B cell (primary cell): ENCODE measurements at regions not wholly inside any gene's neighbourhood (a gene's known extent, or its start where the extent isn't known, plus 50 kb on each side); places are given as distances from the start of the nearest gene placed in this dataset.

ENCODE experiments used
- ATAC-seq: fragments of 200-7000 bp; cut with Tn5 transposase; one replicate; pipeline ENCODE4 v1.10.0; 2021; ENCODE audit warnings: low read depth, mild to moderate bottlenecking, moderate number of reproducible peaks, moderate library complexity
- CTCF ChIA-PET: fragments of 350-600 bp; sonication (Branson Sonifier 250); formaldehyde crosslinking; loops from one replicate; lab custom pipeline; 2021; ENCODE audit warnings: antibody characterized with exemption, inconsistent platforms; lab: Charles Lee
- POLR2A ChIA-PET: fragments of 350-600 bp; sonication (Branson Sonifier 250); formaldehyde crosslinking; loops from one replicate; lab custom pipeline; 2021; ENCODE audit warnings: antibody characterized with exemption; lab: Charles Lee
- DNase-seq: peaks from one replicate; pipeline ENCODE4 v3.0.0; 2013
- H2AFZ ChIP-seq: 2 replicates; pipeline ENCODE4 v1.6.1; 2012; ENCODE audit warnings: mild to moderate bottlenecking, low read depth, low read length; ENCODE audit not compliant: insufficient read depth, poor library complexity, severe bottlenecking
- H3K27ac ChIP-seq, 2 donors: 1 replicate in 1 of 2; 2 replicates in 1 of 2; pipeline ENCODE4 v1.5.1; 2012 to 2013; ENCODE audit warnings: low read length in 2 of 2, mild to moderate bottlenecking in 2 of 2, moderate library complexity in 1 of 2
- H3K27me3 ChIP-seq, 4 experiments: fragments of 200-600 bp in 1 of 4; sonication (generic) in 1 of 4; replicated peaks in 1 of 4; 1 replicate in 2 of 4; 2 replicates in 2 of 4; pipeline versions ENCODE4 v1.6.1 to v1.7.0; 2013 to 2016; ENCODE audit warnings: low read length in 3 of 4, mild to moderate bottlenecking in 2 of 4, mixed read lengths in 1 of 4, moderate library complexity in 1 of 4; ENCODE audit not compliant: insufficient read depth in 4 of 4, control insufficient read depth in 3 of 4; ENCODE audit errors: control extremely low read depth in 1 of 4
- H3K36me3 ChIP-seq, 2 experiments: replicated peaks in 1 of 2; 1 replicate in 1 of 2; 2 replicates in 1 of 2; pipeline versions ENCODE4 v1.6.1 to v1.7.1; 2013; ENCODE audit warnings: low read length in 1 of 2; ENCODE audit not compliant: insufficient read depth in 2 of 2, control insufficient read depth in 1 of 2; ENCODE audit errors: control extremely low read depth in 1 of 2, extremely low read depth in 1 of 2
- H3K4me1 ChIP-seq, 2 donors: fragments of 200-600 bp in 1 of 2; sonication (generic) in 1 of 2; 1 replicate in 1 of 2; 2 replicates in 1 of 2; pipeline versions ENCODE4 v1.5.1 to v1.6.1; 2013 to 2017; ENCODE audit warnings: low read length in 2 of 2; ENCODE audit not compliant: control insufficient read depth in 2 of 2, insufficient read depth in 2 of 2
- H3K4me2 ChIP-seq: replicated peaks from 2 replicates; pipeline ENCODE3; 2012; ENCODE audit warnings: mild to moderate bottlenecking, low read depth, low read length; ENCODE audit not compliant: poor library complexity, severe bottlenecking
- H3K4me3 ChIP-seq, 5 experiments: fragments of 200-600 bp in 1 of 5; sonication (generic) in 1 of 5; 1 replicate in 3 of 5; 2 replicates in 2 of 5; pipeline versions ENCODE4 v1.5.1 to v1.7.0; 2011 to 2016; ENCODE audit warnings: low read length in 4 of 5, mild to moderate bottlenecking in 4 of 5, low read depth in 2 of 5, control low read depth in 1 of 5, moderate library complexity in 1 of 5; ENCODE audit not compliant: insufficient read depth in 1 of 5; ENCODE audit errors: control extremely low read depth in 1 of 5, extremely low read depth in 1 of 5
- H3K79me2 ChIP-seq: fragments of 200-600 bp; sonication (generic); one replicate; pipeline ENCODE4 v1.6.0; 2016; ENCODE audit warnings: low read length; ENCODE audit not compliant: control insufficient read depth, insufficient read depth
- H3K9ac ChIP-seq: fragments of 200-600 bp; sonication (generic); 2 replicates; pipeline ENCODE4 v1.6.1; 2017; ENCODE audit warnings: mild to moderate bottlenecking, low read length, moderate library complexity
- H3K9me3 ChIP-seq, 3 donors: one replicate each; pipeline versions ENCODE4 v1.6.1 to v1.7.1; 2013; ENCODE audit warnings: low read length in 2 of 3; ENCODE audit not compliant: control insufficient read depth in 2 of 3, insufficient read depth in 1 of 3; ENCODE audit errors: control extremely low read depth in 1 of 3
- H4K20me1 ChIP-seq: 2 replicates; pipeline ENCODE4 v1.6.0; 2012; ENCODE audit warnings: mild to moderate bottlenecking, low read length; ENCODE audit not compliant: insufficient read depth, control insufficient read depth, poor library complexity, severe bottlenecking
- H3K27ac Mint-ChIP-seq: one replicate; pipeline ENCODE4 v1.8.0; 2021; ENCODE audit warnings: mixed read lengths
- H3K27me3 Mint-ChIP-seq: one replicate; pipeline ENCODE4 v1.8.0; 2021; ENCODE audit warnings: mixed read lengths
- H3K4me1 Mint-ChIP-seq: one replicate; pipeline ENCODE4 v1.8.0; 2021; ENCODE audit warnings: mixed read lengths
- H3K4me3 Mint-ChIP-seq: one replicate; pipeline ENCODE4 v1.8.0; 2021; ENCODE audit warnings: mixed read lengths
- H3K9me3 Mint-ChIP-seq: one replicate; pipeline ENCODE4 v1.8.0; 2022; ENCODE audit warnings: mixed read lengths; ENCODE audit not compliant: insufficient read depth
- EZH2 ChIP-seq: IDR thresholded peaks from 2 replicates; pipeline ENCODE4 v1.6.1; 2012; ENCODE audit warnings: borderline replicate concordance, low read depth, mild to moderate bottlenecking, moderate library complexity, low read length; ENCODE audit not compliant: insufficient read depth, poor library complexity, severe bottlenecking
- WGBS: methylation state at CpG from one replicate; pipeline ENCODE4 v1.1.5; 2013; ENCODE audit warnings: missing lambda C conversion rate; ENCODE audit not compliant: insufficient coverage; 5-methylcytosine and 5-hydroxymethylcytosine counted together
- intact Hi-C: fragments of 100-400 bp; cut with micrococcal nuclease; formaldehyde crosslinking; loops from one replicate; pipeline ENCODE4 v1.10.0; 2022
- TF ChIP-seq, protein P1 (sequence below): fragments of 200-600 bp; IDR thresholded peaks from one replicate; pipeline ENCODE4 v1.8.0; 2022; ENCODE audit warnings: antibody characterized with exemption, mild to moderate bottlenecking

DNA sequence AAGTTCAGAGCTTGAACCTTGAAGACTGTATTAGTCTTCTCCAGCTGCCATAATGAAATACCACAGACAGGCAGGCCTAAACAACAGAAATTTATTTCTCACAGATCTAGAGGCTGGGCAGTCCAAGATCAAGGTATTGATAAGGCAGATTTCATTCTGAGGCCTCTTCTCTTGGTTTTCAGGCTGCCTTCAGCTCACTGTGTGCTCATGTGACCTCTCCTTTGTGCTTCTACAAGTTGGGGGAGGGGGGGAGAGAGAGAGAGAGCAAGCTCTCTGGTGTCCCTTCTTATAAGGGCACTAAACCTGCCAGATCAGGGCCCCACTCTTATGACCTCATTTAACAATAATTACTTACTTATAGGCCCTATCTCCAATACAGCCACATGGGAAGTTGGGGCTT is 102.6 kb upstream of the RSPO3 start:
- Mint-ChIP-seq H3K4me3 (no peak overlapping the region), H3K27me3 (no peaks in the 10 kb centered on the region), H3K4me1 (no peaks in the 10 kb centered on the region), H3K27ac (no peak overlapping the region), H3K9me3 (no peaks in the 10 kb centered on the region)
- Histone ChIP-seq H2AFZ (no peak overlapping the region), H4K20me1 (no peaks in the 10 kb centered on the region), H3K9me3 (no peaks in the 10 kb centered on the region), H3K27me3 (no peaks in the 10 kb centered on the region), H3K4me1 (no peaks in the 10 kb centered on the region), H3K4me3 (no peak overlapping the region), H3K4me2 (no peak overlapping the region), H3K79me2 (no peaks in the 10 kb centered on the region), H3K36me3 (no peaks in the 10 kb centered on the region), H3K9ac (no peak overlapping the region), H3K27ac (no peak overlapping the region)
- ChIA-PET CTCF (no interaction called here), POLR2A (no interaction called here)
- ATAC-seq (no peak), DNase-seq (no peak)
- no peak for TF ChIP-seq EZH2
- TF ChIP-seq, protein P1, sequence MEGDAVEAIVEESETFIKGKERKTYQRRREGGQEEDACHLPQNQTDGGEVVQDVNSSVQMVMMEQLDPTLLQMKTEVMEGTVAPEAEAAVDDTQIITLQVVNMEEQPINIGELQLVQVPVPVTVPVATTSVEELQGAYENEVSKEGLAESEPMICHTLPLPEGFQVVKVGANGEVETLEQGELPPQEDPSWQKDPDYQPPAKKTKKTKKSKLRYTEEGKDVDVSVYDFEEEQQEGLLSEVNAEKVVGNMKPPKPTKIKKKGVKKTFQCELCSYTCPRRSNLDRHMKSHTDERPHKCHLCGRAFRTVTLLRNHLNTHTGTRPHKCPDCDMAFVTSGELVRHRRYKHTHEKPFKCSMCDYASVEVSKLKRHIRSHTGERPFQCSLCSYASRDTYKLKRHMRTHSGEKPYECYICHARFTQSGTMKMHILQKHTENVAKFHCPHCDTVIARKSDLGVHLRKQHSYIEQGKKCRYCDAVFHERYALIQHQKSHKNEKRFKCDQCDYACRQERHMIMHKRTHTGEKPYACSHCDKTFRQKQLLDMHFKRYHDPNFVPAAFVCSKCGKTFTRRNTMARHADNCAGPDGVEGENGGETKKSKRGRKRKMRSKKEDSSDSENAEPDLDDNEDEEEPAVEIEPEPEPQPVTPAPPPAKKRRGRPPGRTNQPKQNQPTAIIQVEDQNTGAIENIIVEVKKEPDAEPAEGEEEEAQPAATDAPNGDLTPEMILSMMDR, result no peak
- intact Hi-C loops, result no loop called here

DNA sequence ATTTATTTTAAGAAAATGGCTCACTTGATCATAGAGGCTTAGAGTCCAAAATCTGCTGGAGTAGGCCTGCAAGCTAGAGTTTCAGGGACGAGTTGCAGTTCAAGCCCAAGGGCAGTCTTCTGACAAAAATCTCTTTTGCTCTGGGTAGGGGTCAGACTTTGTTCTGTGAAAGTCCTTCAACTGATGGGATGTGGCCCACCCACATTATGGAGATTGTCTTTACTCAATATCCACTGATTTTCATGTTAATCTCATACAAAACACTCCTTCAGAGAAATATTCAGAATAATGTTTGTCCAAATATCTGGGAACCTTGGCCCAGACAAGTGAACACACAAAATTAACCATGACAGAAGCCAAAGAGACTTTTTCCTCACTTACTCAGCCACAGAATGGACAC is 98.6 kb upstream of the RSPO3 start:
- Histone ChIP-seq H3K4me1 (no peaks in the 10 kb centered on the region), H3K27ac (no peak overlapping the region), H4K20me1 (no peaks in the 10 kb centered on the region), H3K4me2 (no peak overlapping the region), H3K9me3 (no peaks in the 10 kb centered on the region), H3K27me3 (no peaks in the 10 kb centered on the region), H3K79me2 (no peaks in the 10 kb centered on the region), H2AFZ (no peak overlapping the region), H3K4me3 (no peak overlapping the region), H3K36me3 (no peaks in the 10 kb centered on the region), H3K9ac (no peak overlapping the region)
- Mint-ChIP-seq H3K4me3 (no peak overlapping the region), H3K4me1 (no peaks in the 10 kb centered on the region), H3K27ac (no peak overlapping the region), H3K27me3 (no peaks in the 10 kb centered on the region), H3K9me3 (peaks cover 2% of the 10 kb centered on the region)
- intact Hi-C loops, result no loop called here
- DNase-seq (no peak), ATAC-seq (no peak)
- POLR2A ChIA-PET, result no interaction called here
- CTCF ChIA-PET, result no interaction called here
- no peak for TF ChIP-seq EZH2
- TF ChIP-seq, protein P1, result no peak
- WGBS, result 80% methylated on average over 1 of the region's 1 CpG
